GM12874 (cell line): ENCODE measurements at regions not wholly inside any gene's neighbourhood (a gene's known extent, or its start where the extent isn't known, plus 50 kb on each side); places are given as distances from the start of the nearest gene placed in this dataset.

ENCODE experiments used
- CTCF ChIP-seq: IDR thresholded peaks from 2 replicates; pipeline ENCODE4 v1.5.1; 2011; ENCODE audit warnings: low read depth, mild to moderate bottlenecking, control low read depth, low read length, moderate library complexity; ENCODE audit not compliant: insufficient read depth

GRCh38 chr6:137362878-137363804, 131.1 kb downstream of the OLIG3 start:
- no peak for TF ChIP-seq CTCF

GRCh38 chr6:137361701-137362100, 132.5 kb downstream of the OLIG3 start:
- TF ChIP-seq CTCF, result no peak

GRCh38 chr6:137358273-137358672, 135.9 kb downstream of the OLIG3 start:
- TF ChIP-seq CTCF, result no peak

GRCh38 chr6:137357948-137358266, 136.3 kb downstream of the OLIG3 start:
- TF ChIP-seq CTCF, result no peak

GRCh38 chr6:137357263-137357947, 136.8 kb downstream of the OLIG3 start:
- no peak for TF ChIP-seq CTCF

GRCh38 chr6:137353842-137354397, 134.7 kb upstream of the IFNGR1 start:
- TF ChIP-seq CTCF, result no peak

GRCh38 chr6:137353346-137353745, 134.2 kb upstream of the IFNGR1 start:
- TF ChIP-seq CTCF, result no peak
